Nephron (organoid): ENCODE measurements at regions not wholly inside any gene's neighbourhood (a gene's known extent, or its start where the extent isn't known, plus 50 kb on each side); places are given as distances from the start of the nearest gene placed in this dataset.
A peak's percentile ranks its signal among the peaks of the same experiment; 100 is the strongest.

Experiments
- H3K27ac Mint-ChIP-seq, 3 experiments: 2 replicates each; pipeline ENCODE4 v1.8.0; 2020; ENCODE audit warnings: mixed read lengths in 3 of 3, mild to moderate bottlenecking in 2 of 3, moderate library complexity in 1 of 3
- H3K27me3 Mint-ChIP-seq: 2 replicates; pipeline ENCODE4 v1.8.0; 2021; ENCODE audit warnings: low read depth, mild to moderate bottlenecking, moderate library complexity, mixed read lengths
- H3K36me3 Mint-ChIP-seq: 2 replicates; pipeline ENCODE4 v1.8.0; 2020; ENCODE audit warnings: low read depth, mixed read lengths
- H3K4me1 Mint-ChIP-seq: 2 replicates; pipeline ENCODE4 v1.8.0; 2020; ENCODE audit warnings: mixed read lengths
- H3K4me3 Mint-ChIP-seq, 3 experiments: 2 replicates each; pipeline ENCODE4 v1.8.0; 2020; ENCODE audit warnings: mild to moderate bottlenecking in 3 of 3, mixed read lengths in 3 of 3, moderate library complexity in 2 of 3
- H3K9me3 Mint-ChIP-seq: 2 replicates; pipeline ENCODE4 v1.8.0; 2020; ENCODE audit warnings: mixed read lengths
- CTCF ChIP-seq, 3 experiments: fragments of 200-600 bp; sonication (generic); IDR thresholded peaks; one replicate each; pipeline ENCODE4 v1.5.0; 2021; ENCODE audit warnings: antibody characterized with exemption in 3 of 3; ENCODE audit not compliant: unreplicated experiment in 3 of 3

- Mint-ChIP-seq H3K4me3 (no peak overlapping the region), H3K27ac (peak overlapping the region in 2 of 3 experiments; percentile 3 to 15), H3K4me1 (peaks cover 20% of the 10 kb centered on the region), H3K27me3 (peaks cover 17% of the 10 kb centered on the region), H3K36me3 (peaks cover 3% of the 10 kb centered on the region), H3K9me3 (peaks cover 2% of the 10 kb centered on the region)
- no peak for TF ChIP-seq CTCF (IDR thresholded peaks at IDR 0.05; ENCODE audit: unreplicated experiment in 3 of 3)
Measured at GRCh38 chr2:12161085-12161484, 414.7 kb downstream of the LPIN1 start.

GRCh38 chr2:12162269-12163247 lies 416.1 kb downstream of the LPIN1 start:
- Mint-ChIP-seq H3K27me3 (peaks cover 17% of the 10 kb centered on the region), H3K4me3 (no peak overlapping the region), H3K27ac (peak overlapping the region in 2 of 3 experiments; percentile 2 to 23), H3K9me3 (peaks cover 2% of the 10 kb centered on the region), H3K4me1 (peaks cover 22% of the 10 kb centered on the region), H3K36me3 (peaks cover 3% of the 10 kb centered on the region)
- TF ChIP-seq CTCF (IDR thresholded peaks at IDR 0.05; ENCODE audit: unreplicated experiment in 3 of 3) = no peak

GRCh38 chr2:12163866-12164265 lies 417.4 kb downstream of the LPIN1 start:
- peaks cover 35% of the 10 kb centered on the region for H3K4me1 Mint-ChIP-seq
- peaks cover 17% of the 10 kb centered on the region for H3K27me3 Mint-ChIP-seq
- no peak for TF ChIP-seq CTCF (IDR thresholded peaks at IDR 0.05; ENCODE audit: unreplicated experiment in 3 of 3)
- H3K27ac Mint-ChIP-seq = no peak overlapping the region
- peaks cover 3% of the 10 kb centered on the region for H3K36me3 Mint-ChIP-seq
- H3K9me3 Mint-ChIP-seq = peaks cover 2% of the 10 kb centered on the region
- H3K4me3 Mint-ChIP-seq = no peak overlapping the region

- peaks cover 3% of the 10 kb centered on the region for H3K36me3 Mint-ChIP-seq
- H3K9me3 Mint-ChIP-seq = no peaks in the 10 kb centered on the region
- H3K4me1 Mint-ChIP-seq = peaks cover 43% of the 10 kb centered on the region
- H3K4me3 Mint-ChIP-seq = no peak overlapping the region
- peaks cover 17% of the 10 kb centered on the region for H3K27me3 Mint-ChIP-seq
- TF ChIP-seq CTCF (IDR thresholded peaks at IDR 0.05; ENCODE audit: unreplicated experiment in 3 of 3) = no peak
- H3K27ac Mint-ChIP-seq = no peak overlapping the region
Measured at GRCh38 chr2:12164689-12165088, 418.3 kb downstream of the LPIN1 start.

GRCh38 chr2:12167525-12168317 lies 421.3 kb downstream of the LPIN1 start:
- peak in 2 of 3 experiments; percentile 23 to 41 for TF ChIP-seq CTCF (IDR thresholded peaks at IDR 0.05; ENCODE audit: unreplicated experiment in 3 of 3)
- H3K36me3 Mint-ChIP-seq = no peaks in the 10 kb centered on the region
- peak overlapping the region; percentile 57 to 71 (median 58) for H3K27ac Mint-ChIP-seq
- peaks cover 32% of the 10 kb centered on the region for H3K4me1 Mint-ChIP-seq
- H3K4me3 Mint-ChIP-seq = no peak overlapping the region
- H3K27me3 Mint-ChIP-seq = peaks cover 17% of the 10 kb centered on the region
- no peaks in the 10 kb centered on the region for H3K9me3 Mint-ChIP-seq
